ENCODE measurements at regions not wholly inside any gene's neighbourhood (a gene's known extent, or its start where the extent isn't known, plus 50 kb on each side); places are given as distances from the start of the nearest gene placed in this dataset.

DNA sequence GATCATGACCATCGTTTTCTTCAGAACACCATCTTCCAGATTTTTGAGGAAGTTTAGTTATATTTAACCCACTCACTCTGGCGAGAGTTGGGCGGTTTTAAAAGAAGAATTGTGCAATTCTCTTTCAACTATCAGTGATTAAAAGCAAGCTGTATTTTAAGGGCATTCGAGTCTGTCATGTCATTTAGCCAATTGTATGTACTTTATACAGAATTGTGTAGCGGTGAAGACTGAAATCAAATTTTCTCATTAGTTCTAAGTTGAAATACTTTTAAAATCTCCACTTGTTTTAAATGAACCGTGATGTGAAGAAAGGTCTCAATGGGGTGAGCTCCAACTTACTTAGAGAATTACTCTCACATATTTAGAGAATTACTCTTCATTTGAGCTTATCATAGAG, 214.6 kb upstream of the DTNA start:
- no peaks in the 10 kb centered on the region for H3K36me3 ChIP-seq (ENCODE audit: control insufficient read depth, insufficient read depth, low read length)
- Mint-ChIP-seq H3K4me3 (peak overlapping the region; percentile 82), H3K36me3 (ENCODE audit: low read depth) (peaks cover 6% of the 10 kb centered on the region), H3K27me3 (ENCODE audit: insufficient read depth) (no peaks in the 10 kb centered on the region), H3K4me1 (peaks cover 27% of the 10 kb centered on the region), H3K9me3 (peaks cover 3% of the 10 kb centered on the region), H3K27ac (no peak overlapping the region)
- 80 to 93% methylated on average over 2 to 6 of the region's 6 CpGs for WGBS, 2 experiments (ENCODE audit: insufficient coverage in 1 of 2, insufficient read length in 1 of 2)
- no peaks in the 10 kb centered on the region for H3K4me1 ChIP-seq (ENCODE audit: control insufficient read depth, insufficient read depth, low read length)
- DNase-seq: no peak
- TF ChIP-seq, protein P1, sequence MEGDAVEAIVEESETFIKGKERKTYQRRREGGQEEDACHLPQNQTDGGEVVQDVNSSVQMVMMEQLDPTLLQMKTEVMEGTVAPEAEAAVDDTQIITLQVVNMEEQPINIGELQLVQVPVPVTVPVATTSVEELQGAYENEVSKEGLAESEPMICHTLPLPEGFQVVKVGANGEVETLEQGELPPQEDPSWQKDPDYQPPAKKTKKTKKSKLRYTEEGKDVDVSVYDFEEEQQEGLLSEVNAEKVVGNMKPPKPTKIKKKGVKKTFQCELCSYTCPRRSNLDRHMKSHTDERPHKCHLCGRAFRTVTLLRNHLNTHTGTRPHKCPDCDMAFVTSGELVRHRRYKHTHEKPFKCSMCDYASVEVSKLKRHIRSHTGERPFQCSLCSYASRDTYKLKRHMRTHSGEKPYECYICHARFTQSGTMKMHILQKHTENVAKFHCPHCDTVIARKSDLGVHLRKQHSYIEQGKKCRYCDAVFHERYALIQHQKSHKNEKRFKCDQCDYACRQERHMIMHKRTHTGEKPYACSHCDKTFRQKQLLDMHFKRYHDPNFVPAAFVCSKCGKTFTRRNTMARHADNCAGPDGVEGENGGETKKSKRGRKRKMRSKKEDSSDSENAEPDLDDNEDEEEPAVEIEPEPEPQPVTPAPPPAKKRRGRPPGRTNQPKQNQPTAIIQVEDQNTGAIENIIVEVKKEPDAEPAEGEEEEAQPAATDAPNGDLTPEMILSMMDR (conservative IDR thresholded peaks at IDR 0.05): no peak
- peak overlapping the region; percentile 84 for H3K4me3 ChIP-seq (ENCODE audit: low read length)
- no peak overlapping the region for H3K27ac ChIP-seq (ENCODE audit: low read depth, low read length)
- no peak overlapping the region for H3K9ac ChIP-seq (ENCODE audit: extremely low read depth, low read length, poor library complexity, severe bottlenecking)
- peaks cover 4% of the 10 kb centered on the region for H3K9me3 ChIP-seq (ENCODE audit: control insufficient read depth, low read length)
- no peaks in the 10 kb centered on the region for H3K27me3 ChIP-seq (ENCODE audit: control insufficient read depth, insufficient read depth, low read length, poor library complexity, severe bottlenecking)

DNA sequence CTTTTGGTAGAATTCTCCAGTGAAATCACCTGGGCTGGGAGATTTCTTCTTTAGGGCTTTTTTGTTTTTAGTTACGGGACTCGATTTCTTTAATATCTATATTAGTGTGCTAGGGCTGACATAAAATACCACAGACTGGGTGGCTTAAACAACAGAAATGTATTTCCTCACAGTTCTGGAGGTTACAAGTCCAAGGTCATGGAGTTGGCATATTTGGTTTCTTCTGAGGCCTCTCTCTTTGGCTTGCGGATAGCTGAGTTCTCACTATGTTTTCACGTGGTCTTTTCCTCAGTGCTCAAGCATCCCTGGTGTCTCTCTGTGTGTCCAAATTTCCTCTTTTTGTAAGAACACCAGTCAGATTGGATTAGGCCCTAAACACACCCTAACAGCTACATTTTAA, 208.5 kb upstream of the DTNA start:
- H3K4me1 ChIP-seq (ENCODE audit: control insufficient read depth, insufficient read depth, low read length): no peaks in the 10 kb centered on the region
- H3K9ac ChIP-seq (ENCODE audit: extremely low read depth, low read length, poor library complexity, severe bottlenecking): no peak overlapping the region
- Mint-ChIP-seq H3K4me3 (no peak overlapping the region), H3K4me1 (peaks cover 15% of the 10 kb centered on the region), H3K27ac (no peak overlapping the region), H3K9me3 (peaks cover 31% of the 10 kb centered on the region), H3K27me3 (ENCODE audit: insufficient read depth) (no peaks in the 10 kb centered on the region), H3K36me3 (ENCODE audit: low read depth) (peaks cover 30% of the 10 kb centered on the region)
- no peaks in the 10 kb centered on the region for H3K36me3 ChIP-seq (ENCODE audit: control insufficient read depth, insufficient read depth, low read length)
- TF ChIP-seq, protein P1 (conservative IDR thresholded peaks at IDR 0.05): no peak
- peaks cover 24% of the 10 kb centered on the region for H3K9me3 ChIP-seq (ENCODE audit: control insufficient read depth, low read length)
- H3K4me3 ChIP-seq (ENCODE audit: low read length): no peak overlapping the region
- H3K27me3 ChIP-seq (ENCODE audit: control insufficient read depth, insufficient read depth, low read length, poor library complexity, severe bottlenecking): no peaks in the 10 kb centered on the region
- no peak for DNase-seq
- no peak overlapping the region for H3K27ac ChIP-seq (ENCODE audit: low read depth, low read length)
- 80 to 90% methylated on average over 4 of the region's 4 CpGs for WGBS, 2 experiments (ENCODE audit: insufficient coverage in 1 of 2, insufficient read length in 1 of 2)

DNA sequence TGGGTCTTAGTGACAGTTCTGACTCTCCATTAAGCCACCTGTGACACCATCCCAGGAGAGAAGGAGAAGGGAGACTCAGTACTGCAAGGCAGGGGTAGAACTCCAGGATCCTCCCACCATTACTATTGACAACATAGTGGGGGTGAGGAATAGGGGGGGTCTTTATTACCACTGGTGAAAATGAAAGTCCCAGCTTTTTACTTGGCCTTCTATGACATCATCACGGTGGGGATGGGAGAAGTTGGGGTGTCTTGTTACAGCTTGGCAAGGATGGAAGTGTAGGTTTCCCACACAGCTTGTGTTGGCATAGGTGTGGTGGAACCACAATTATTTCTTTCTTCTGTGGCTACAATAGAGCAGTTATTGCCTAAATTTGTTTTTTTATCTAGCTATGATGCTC, 203.9 kb upstream of the DTNA start:
- H3K4me1 ChIP-seq (ENCODE audit: control insufficient read depth, insufficient read depth, low read length): no peaks in the 10 kb centered on the region
- no peak overlapping the region for H3K27ac ChIP-seq (ENCODE audit: low read depth, low read length)
- Mint-ChIP-seq H3K27me3 (ENCODE audit: insufficient read depth) (no peaks in the 10 kb centered on the region), H3K4me3 (no peak overlapping the region), H3K36me3 (ENCODE audit: low read depth) (peaks cover 22% of the 10 kb centered on the region), H3K9me3 (peaks cover 24% of the 10 kb centered on the region), H3K4me1 (peaks cover 18% of the 10 kb centered on the region), H3K27ac (no peak overlapping the region)
- no peak overlapping the region for H3K9ac ChIP-seq (ENCODE audit: extremely low read depth, low read length, poor library complexity, severe bottlenecking)
- 91% methylated on average over 1 of the region's 1 CpG; no CpG with 5 or more reads in 1 of the 2 experiments for WGBS, 2 experiments (ENCODE audit: insufficient coverage in 1 of 2, insufficient read length in 1 of 2)
- H3K9me3 ChIP-seq (ENCODE audit: control insufficient read depth, low read length): peaks cover 13% of the 10 kb centered on the region
- no peak overlapping the region for H3K4me3 ChIP-seq (ENCODE audit: low read length)
- TF ChIP-seq, protein P1 (conservative IDR thresholded peaks at IDR 0.05): no peak
- no peaks in the 10 kb centered on the region for H3K36me3 ChIP-seq (ENCODE audit: control insufficient read depth, insufficient read depth, low read length)
- DNase-seq: no peak
- H3K27me3 ChIP-seq (ENCODE audit: control insufficient read depth, insufficient read depth, low read length, poor library complexity, severe bottlenecking): no peaks in the 10 kb centered on the region
